ENCODE measurements at regions not wholly inside any gene's neighbourhood (a gene's known extent, or its start where the extent isn't known, plus 50 kb on each side); places are given as distances from the start of the nearest gene placed in this dataset.

DNA sequence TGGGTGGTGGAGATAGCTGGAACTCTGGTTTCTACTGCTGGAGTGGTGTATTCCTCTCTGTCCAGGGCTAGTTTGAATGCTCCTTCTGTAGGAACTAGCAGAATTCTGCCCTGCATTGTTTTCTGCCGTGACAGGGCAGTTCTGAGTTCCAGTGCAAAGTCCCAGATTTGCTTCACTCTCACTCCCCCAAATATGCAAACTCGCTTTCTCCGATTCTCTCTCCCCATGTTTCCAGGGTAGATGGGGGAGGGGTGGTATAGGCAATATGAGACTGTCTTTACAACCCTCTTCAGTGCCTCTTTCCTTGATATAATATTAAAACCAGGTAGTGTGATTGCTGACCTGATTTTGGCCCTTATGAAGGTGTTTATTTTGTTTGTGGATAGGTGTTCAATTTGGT, 693.3 kb upstream of the GRM3 start:
- Histone ChIP-seq H3K4me3 (replicated peaks in 1 of 4; ENCODE audit: control extremely low read depth in 1 of 4, insufficient read depth in 1 of 4, low read depth in 3 of 4, low read length in 4 of 4) (no peak overlapping the region), H3K79me2 (ENCODE audit: control insufficient read depth, insufficient read depth, low read length) (no peaks in the 10 kb centered on the region), H3K9me3 (ENCODE audit: control insufficient read depth, insufficient read depth, low read depth, low read length) (no peaks in the 10 kb centered on the region), H3K4me2 (ENCODE audit: extremely low read depth, insufficient read depth, low read length) (no peak overlapping the region), H2AFZ (ENCODE audit: low read length) (no peak overlapping the region), H3K27me3 (ENCODE audit: control insufficient read depth, insufficient read depth, low read length) (no peaks in the 10 kb centered on the region), H3K9ac (ENCODE audit: insufficient read depth, low read length) (no peak overlapping the region), H3K36me3 (ENCODE audit: control insufficient read depth, insufficient read depth, low read length) (no peaks in the 10 kb centered on the region), H3K4me1 (ENCODE audit: control insufficient read depth, extremely low read depth, insufficient read depth, low read length) (no peaks in the 10 kb centered on the region), H3K27ac (ENCODE audit: insufficient read depth, low read length) (no peak overlapping the region), H4K20me1 (ENCODE audit: control insufficient read depth, extremely low read depth, insufficient read depth, low read length) (no peaks in the 10 kb centered on the region)
- no peak for DNase-seq (ENCODE audit: low read depth in 2 of 2)
- TF ChIP-seq CTCF (conservative IDR thresholded peaks at IDR 0.05 in 1 of 2, IDR thresholded peaks at IDR 0.05 in 1 of 2; ENCODE audit: low read depth in 1 of 2, low read length in 2 of 2) (no peak), EZH2 (IDR thresholded peaks at IDR 0.05; ENCODE audit: low read length, missing control alignments) (no peak)

DNA sequence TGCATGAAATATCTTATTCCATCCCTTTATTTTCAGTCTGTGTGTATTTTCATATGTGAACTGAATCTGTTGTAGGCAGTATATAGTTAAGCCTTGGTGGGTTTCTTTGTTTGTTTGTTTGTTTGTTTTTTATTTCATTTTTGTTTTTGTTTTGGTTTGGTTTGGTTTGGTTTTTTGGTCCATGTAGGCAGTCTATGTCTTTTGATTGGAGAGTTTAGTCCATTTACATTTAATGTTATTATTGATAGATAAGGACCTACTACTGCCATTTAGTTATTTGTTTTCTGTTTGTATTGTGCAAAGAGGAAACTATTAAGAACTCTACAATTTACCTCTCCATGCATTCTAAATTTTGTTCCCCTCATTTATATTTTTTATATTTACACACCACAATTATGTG, 695.9 kb upstream of the GRM3 start:
- H3K79me2 ChIP-seq (ENCODE audit: control insufficient read depth, insufficient read depth, low read length) = no peaks in the 10 kb centered on the region
- no peak overlapping the region for H2AFZ ChIP-seq (ENCODE audit: low read length)
- H3K36me3 ChIP-seq (ENCODE audit: control insufficient read depth, insufficient read depth, low read length) = no peaks in the 10 kb centered on the region
- no peaks in the 10 kb centered on the region for H3K4me1 ChIP-seq (ENCODE audit: control insufficient read depth, extremely low read depth, insufficient read depth, low read length)
- no peak overlapping the region for H3K4me2 ChIP-seq (ENCODE audit: extremely low read depth, insufficient read depth, low read length)
- H3K9ac ChIP-seq (ENCODE audit: insufficient read depth, low read length) = no peak overlapping the region
- H3K4me3 ChIP-seq (replicated peaks in 1 of 4; ENCODE audit: control extremely low read depth in 1 of 4, insufficient read depth in 1 of 4, low read depth in 3 of 4, low read length in 4 of 4) = no peak overlapping the region
- no peak for DNase-seq (ENCODE audit: low read depth in 2 of 2)
- no peaks in the 10 kb centered on the region for H3K27me3 ChIP-seq (ENCODE audit: control insufficient read depth, insufficient read depth, low read length)
- H4K20me1 ChIP-seq (ENCODE audit: control insufficient read depth, extremely low read depth, insufficient read depth, low read length) = no peaks in the 10 kb centered on the region
- no peak overlapping the region for H3K27ac ChIP-seq (ENCODE audit: insufficient read depth, low read length)
- H3K9me3 ChIP-seq (ENCODE audit: control insufficient read depth, insufficient read depth, low read depth, low read length) = no peaks in the 10 kb centered on the region
- TF ChIP-seq EZH2 (IDR thresholded peaks at IDR 0.05; ENCODE audit: low read length, missing control alignments) (no peak), CTCF (conservative IDR thresholded peaks at IDR 0.05 in 1 of 2, IDR thresholded peaks at IDR 0.05 in 1 of 2; ENCODE audit: low read depth in 1 of 2, low read length in 2 of 2) (no peak)

GRCh38 chr7:85940798-85941197, 702.9 kb upstream of the GRM3 start:
- DNase-seq (ENCODE audit: low read depth in 2 of 2) = no peak
- H3K27me3 ChIP-seq (ENCODE audit: control insufficient read depth, insufficient read depth, low read length) = no peaks in the 10 kb centered on the region
- H3K27ac ChIP-seq (ENCODE audit: insufficient read depth, low read length) = no peak overlapping the region
- no peaks in the 10 kb centered on the region for H3K79me2 ChIP-seq (ENCODE audit: control insufficient read depth, insufficient read depth, low read length)
- no peaks in the 10 kb centered on the region for H3K4me1 ChIP-seq (ENCODE audit: control insufficient read depth, extremely low read depth, insufficient read depth, low read length)
- H3K4me3 ChIP-seq (replicated peaks in 1 of 4; ENCODE audit: control extremely low read depth in 1 of 4, insufficient read depth in 1 of 4, low read depth in 3 of 4, low read length in 4 of 4) = no peak overlapping the region
- H3K36me3 ChIP-seq (ENCODE audit: control insufficient read depth, insufficient read depth, low read length) = no peaks in the 10 kb centered on the region
- no peak overlapping the region for H3K9ac ChIP-seq (ENCODE audit: insufficient read depth, low read length)
- no peak for TF ChIP-seq CTCF (conservative IDR thresholded peaks at IDR 0.05 in 1 of 2, IDR thresholded peaks at IDR 0.05 in 1 of 2; ENCODE audit: low read depth in 1 of 2, low read length in 2 of 2)
- TF ChIP-seq EZH2 (IDR thresholded peaks at IDR 0.05; ENCODE audit: low read length, missing control alignments) = no peak
- no peak overlapping the region for H3K4me2 ChIP-seq (ENCODE audit: extremely low read depth, insufficient read depth, low read length)
- no peak overlapping the region for H2AFZ ChIP-seq (ENCODE audit: low read length)
- no peaks in the 10 kb centered on the region for H3K9me3 ChIP-seq (ENCODE audit: control insufficient read depth, insufficient read depth, low read depth, low read length)
- H4K20me1 ChIP-seq (ENCODE audit: control insufficient read depth, extremely low read depth, insufficient read depth, low read length) = no peaks in the 10 kb centered on the region
